H1 (cell line): ENCODE measurements at regions not wholly inside any gene's neighbourhood (a gene's known extent, or its start where the extent isn't known, plus 50 kb on each side); places are given as distances from the start of the nearest gene placed in this dataset.

Experiments
- CTCF ChIA-PET: fragments of 300-600 bp; sonication (Branson Sonifier 250); formaldehyde crosslinking; loops from one replicate; lab custom pipeline; 2021; ENCODE audit not compliant: partially characterized antibody; lab: Charles Lee
- POLR2A ChIA-PET: fragments of 300-600 bp; sonication (Branson Sonifier 250); formaldehyde crosslinking; loops from one replicate; lab custom pipeline; 2021; ENCODE audit warnings: inconsistent platforms; ENCODE audit not compliant: partially characterized antibody; lab: Charles Lee
- DNase-seq, 2 experiments: peaks; one replicate each; pipeline versions ENCODE4 v3.0.0 to v3.0.0-alpha.2; 2010 to 2022; ENCODE audit warnings: low spot score in 2 of 2, low read depth in 1 of 2, mixed read lengths in 1 of 2
- FAIRE-seq: peaks from 2 replicates; lab custom pipeline; 2011; peaks lifted over from hg19 to GRCh38; lab: Jason Lieb, UNC
- H2AFZ ChIP-seq: 2 replicates; pipeline ENCODE4 v1.8.1; 2012; ENCODE audit warnings: low read length, inconsistent platforms
- H2AK5ac ChIP-seq: 2 replicates; pipeline ENCODE4 v1.6.1; 2013; ENCODE audit warnings: low read depth, low read length
- H2BK120ac ChIP-seq: replicated peaks from 2 replicates; pipeline ENCODE3; 2013; ENCODE audit warnings: low read depth, low read length, inconsistent platforms
- H2BK12ac ChIP-seq: 2 replicates; pipeline ENCODE4 v1.6.1; 2013; ENCODE audit warnings: low read depth, low read length
- H2BK15ac ChIP-seq: 2 replicates; pipeline ENCODE4 v1.6.1; 2013; ENCODE audit warnings: low read length
- H2BK20ac ChIP-seq: 2 replicates; pipeline ENCODE4 v1.6.1; 2013; ENCODE audit warnings: low read length
- H2BK5ac ChIP-seq: 2 replicates; pipeline ENCODE4 v1.6.1; 2013; ENCODE audit warnings: low read depth, low read length
- H3K14ac ChIP-seq: 2 replicates; pipeline ENCODE4 v1.6.1; 2013; ENCODE audit warnings: inconsistent platforms; ENCODE audit not compliant: insufficient read length
- H3K18ac ChIP-seq: 2 replicates; pipeline ENCODE4 v1.6.1; 2013; ENCODE audit warnings: low read length; ENCODE audit errors: extremely low read depth
- H3K23ac ChIP-seq: 2 replicates; pipeline ENCODE4 v1.6.1; 2013; ENCODE audit warnings: inconsistent platforms; ENCODE audit not compliant: insufficient read length
- H3K23me2 ChIP-seq: 2 replicates; pipeline ENCODE4 v1.6.1; 2013; ENCODE audit warnings: low read depth, low read length
- H3K27ac ChIP-seq: 2 replicates; pipeline ENCODE4 v1.6.1; 2011; ENCODE audit warnings: low read depth, low read length, inconsistent platforms
- H3K27me3 ChIP-seq, 4 experiments: replicated peaks in 1 of 4; 1 replicate in 1 of 4; 2 replicates in 3 of 4; pipeline versions ENCODE4 v1.6.1 to v1.8.1; 2011 to 2013; ENCODE audit warnings: low read length in 3 of 4, mild to moderate bottlenecking in 3 of 4, inconsistent platforms in 2 of 4, mixed read lengths in 2 of 4, moderate library complexity in 1 of 4; ENCODE audit not compliant: control insufficient read depth in 3 of 4, insufficient read depth in 3 of 4; ENCODE audit errors: extremely low read depth in 1 of 4
- H3K36me3 ChIP-seq, 4 experiments: 2 replicates each; pipeline versions ENCODE4 v1.6.1 to v1.8.1; 2011 to 2013; ENCODE audit warnings: mild to moderate bottlenecking in 4 of 4, low read length in 3 of 4, moderate library complexity in 2 of 4, control low read depth in 1 of 4, inconsistent platforms in 1 of 4; ENCODE audit not compliant: insufficient read depth in 4 of 4, control insufficient read depth in 2 of 4
- H3K4ac ChIP-seq: replicated peaks from 2 replicates; pipeline ENCODE3; 2013; ENCODE audit warnings: low read length, low read depth, mixed read lengths, inconsistent platforms; ENCODE audit not compliant: insufficient read length
- H3K4me1 ChIP-seq, 4 experiments: replicated peaks in 1 of 4; 1 replicate in 1 of 4; 2 replicates in 3 of 4; pipeline versions ENCODE4 v1.6.1 to v1.8.1; 2011 to 2013; ENCODE audit warnings: low read length in 3 of 4, inconsistent platforms in 2 of 4, mixed read lengths in 1 of 4; ENCODE audit not compliant: insufficient read depth in 4 of 4, control insufficient read depth in 3 of 4
- H3K4me2 ChIP-seq, 2 experiments: 2 replicates each; pipeline versions ENCODE4 v1.6.1 to v1.8.1; 2011 to 2013; ENCODE audit warnings: low read depth in 2 of 2, low read length in 2 of 2, control low read depth in 1 of 2, inconsistent platforms in 1 of 2, mild to moderate bottlenecking in 1 of 2; ENCODE audit not compliant: insufficient read depth in 1 of 2
- H3K4me3 ChIP-seq, 4 experiments: fragments of 200-600, 300-600 bp in 1 of 4; sonication (generic), shearing (Covaris generic), sonication (Bioruptor Twin) in 1 of 4; 2 replicates each; pipeline versions ENCODE4 v1.5.1 to v1.8.1; 2011 to 2016; ENCODE audit warnings: low read length in 4 of 4, low read depth in 3 of 4, control low read depth in 2 of 4, inconsistent platforms in 2 of 4, mild to moderate bottlenecking in 2 of 4, mixed read lengths in 1 of 4, moderate library complexity in 1 of 4; ENCODE audit not compliant: insufficient read depth in 2 of 4; ENCODE audit errors: extremely low read depth in 1 of 4
- H3K56ac ChIP-seq: replicated peaks from 2 replicates; pipeline ENCODE3; 2013; ENCODE audit warnings: low read depth, mild to moderate bottlenecking, mixed read lengths, low read length, inconsistent platforms; ENCODE audit not compliant: insufficient read length
- H3K79me1 ChIP-seq: 2 replicates; pipeline ENCODE4 v1.6.1; 2013; ENCODE audit warnings: low read depth, low read length, control low read depth
- H3K79me2 ChIP-seq, 2 experiments: 2 replicates each; pipeline versions ENCODE4 v1.6.1 to v1.8.1; 2012 to 2013; ENCODE audit warnings: low read length in 2 of 2, mild to moderate bottlenecking in 2 of 2, inconsistent platforms in 1 of 2; ENCODE audit not compliant: insufficient read depth in 2 of 2, control insufficient read depth in 1 of 2
- H3K9ac ChIP-seq, 4 experiments: replicated peaks in 1 of 4; 1 replicate in 1 of 4; 2 replicates in 3 of 4; pipeline versions ENCODE4 v1.6.1 to v1.8.1; 2011 to 2013; ENCODE audit warnings: low read depth in 3 of 4, low read length in 3 of 4, control low read depth in 2 of 4, mild to moderate bottlenecking in 2 of 4, moderate library complexity in 2 of 4, inconsistent platforms in 1 of 4; ENCODE audit errors: extremely low read depth in 1 of 4
- H3K9me3 ChIP-seq, 2 experiments: 2 replicates each; pipeline versions ENCODE4 v1.6.1 to v1.8.1; 2012 to 2013; ENCODE audit warnings: mild to moderate bottlenecking in 2 of 2, moderate library complexity in 2 of 2, control low read depth in 1 of 2, inconsistent platforms in 1 of 2, low read depth in 1 of 2, low read length in 1 of 2, mixed read lengths in 1 of 2; ENCODE audit not compliant: insufficient read depth in 2 of 2
- H4K20me1 ChIP-seq, 2 experiments: replicated peaks in 1 of 2; 2 replicates each; pipeline versions ENCODE3 to v1.8.1; 2011 to 2013; ENCODE audit warnings: inconsistent platforms in 2 of 2, low read length in 2 of 2, mild to moderate bottlenecking in 1 of 2; ENCODE audit not compliant: insufficient read depth in 2 of 2, control insufficient read depth in 1 of 2
- H4K5ac ChIP-seq: 2 replicates; pipeline ENCODE4 v1.6.1; 2013; ENCODE audit warnings: low read length, low read depth, mixed read lengths, inconsistent platforms; ENCODE audit not compliant: insufficient read length
- H4K8ac ChIP-seq: 2 replicates; pipeline ENCODE4 v1.8.0; 2013; ENCODE audit warnings: mild to moderate bottlenecking, moderate library complexity, low read length, inconsistent platforms; ENCODE audit not compliant: insufficient read depth; ENCODE audit errors: extremely low read depth
- H4K91ac ChIP-seq: replicated peaks from 2 replicates; pipeline ENCODE3; 2013; ENCODE audit warnings: low read length, mixed read lengths, inconsistent platforms; ENCODE audit not compliant: insufficient read length
- BACH1 ChIP-seq: IDR thresholded peaks from 2 replicates; pipeline ENCODE4 v1.6.1; 2012; ENCODE audit warnings: low read length, improper control_type of control experiment
- CREB1 ChIP-seq: IDR thresholded peaks from 2 replicates; pipeline ENCODE4 v1.6.1; 2012; ENCODE audit warnings: inconsistent platforms
- CTCF ChIP-seq, 3 experiments: IDR thresholded peaks; 1 replicate in 2 of 3; 2 replicates in 1 of 3; pipeline versions ENCODE4 v1.5.1 to v1.6.1; 2011; ENCODE audit warnings: low read length in 3 of 3, mild to moderate bottlenecking in 3 of 3, inconsistent platforms in 2 of 3, low read depth in 1 of 3, moderate library complexity in 1 of 3; ENCODE audit not compliant: insufficient read depth in 1 of 3; ENCODE audit errors: control extremely low read depth in 1 of 3
- RAD21 ChIP-seq, 2 experiments: IDR thresholded peaks in 1 of 2; conservative IDR thresholded peaks in 1 of 2; 2 replicates each; pipeline ENCODE4 v1.6.1; 2011; ENCODE audit warnings: low read depth in 2 of 2, low read length in 2 of 2, improper control_type of control experiment in 1 of 2, inconsistent platforms in 1 of 2, mild to moderate bottlenecking in 1 of 2, moderate library complexity in 1 of 2
- TAF1 ChIP-seq: IDR thresholded peaks from 2 replicates; pipeline ENCODE4 v1.6.1; 2011; ENCODE audit warnings: mild to moderate bottlenecking, low read depth, low read length
- USF2 ChIP-seq: IDR thresholded peaks from 2 replicates; pipeline ENCODE4 v1.6.1; 2011; ENCODE audit warnings: low read length, improper control_type of control experiment
- ZNF274 ChIP-seq: IDR thresholded peaks from 2 replicates; pipeline ENCODE4 v1.7.0; 2012; ENCODE audit warnings: low read length, borderline replicate concordance; ENCODE audit errors: extremely low read depth
- WGBS, 2 experiments: shearing (Covaris generic) in 1 of 2; methylation state at CpG; one replicate each; pipeline versions ENCODE4 v1.1.6 to v1.1.7; 2013 to 2015; ENCODE audit warnings: low lambda C conversion rate in 2 of 2, mixed read lengths in 2 of 2, inconsistent platforms in 1 of 2, low coverage in 1 of 2, missing lambda C conversion rate in 1 of 2; ENCODE audit not compliant: insufficient replicate concordance in 2 of 2, insufficient coverage in 1 of 2, insufficient read length in 1 of 2; ENCODE audit errors: extremely low coverage in 1 of 2, missing lambda C conversion rate in 1 of 2; 5-methylcytosine and 5-hydroxymethylcytosine counted together

- H3K14ac ChIP-seq, result no peak overlapping the region
- H3K27me3 ChIP-seq, result peaks cover 0 to 4% (median 0%) of the 10 kb centered on the region in 4 experiments; a peak in 1 of 7 replicates
- H2BK12ac ChIP-seq, result peak overlapping the region; percentile 18; the same call in 1 of the 2 replicates
- H4K8ac ChIP-seq, result no peak overlapping the region
- H2BK5ac ChIP-seq, result peak overlapping the region; percentile 68; the same call in 1 of the 2 replicates
- H3K4ac ChIP-seq, result no peak overlapping the region
- peaks cover 8 to 19% (median 18%) of the 10 kb centered on the region in 4 experiments; a peak in 6 of 7 replicates for H3K4me1 ChIP-seq
- H3K9ac ChIP-seq, result no peak overlapping the region
- peak overlapping the region in 3 of 4 experiments; percentile 6 to 40 (median 14); a peak in 3 of 8 replicates for H3K4me3 ChIP-seq
- H3K9me3 ChIP-seq, result no peaks in the 10 kb centered on the region
- no peak overlapping the region for H3K23ac ChIP-seq
- POLR2A ChIA-PET, result interaction anchor here (0.7 to 1.4 kb wide), 5 partner anchors 13 to 27 kb away, joined by 3 to 11 read pairs (median 3); no protein-coding TSS in a partner anchor
- no peaks in the 10 kb centered on the region for H3K79me1 ChIP-seq
- WGBS, 2 experiments, result 26% methylated on average over 21 of the region's 23 CpGs; no CpG with 5 or more reads in 1 of the 2 experiments
- no peaks in the 10 kb centered on the region; the same call in 1 of the 2 replicates for H3K23me2 ChIP-seq
- no peak overlapping the region for H3K27ac ChIP-seq
- H3K79me2 ChIP-seq, result no peaks in the 10 kb centered on the region
- FAIRE-seq (no peak), DNase-seq (peak in 1 of 2 experiments; percentile 58)
- H4K20me1 ChIP-seq, result peaks cover 0 to 2% of the 10 kb centered on the region in 2 experiments
- H3K4me2 ChIP-seq, result peak overlapping the region; percentile 41 to 45
- H2BK20ac ChIP-seq, result no peak overlapping the region
- no peaks in the 10 kb centered on the region; a peak in 1 of 8 replicates for H3K36me3 ChIP-seq
- H4K5ac ChIP-seq, result no peak overlapping the region
- H2AFZ ChIP-seq, result no peak overlapping the region
- H2AK5ac ChIP-seq, result peak overlapping the region; percentile 29; the same call in 1 of the 2 replicates
- CTCF ChIA-PET, result interaction anchor here (0.9 to 1.9 kb wide), 3 partner anchors 17 to 27 kb away, joined by 3 to 6 read pairs (median 3); no protein-coding TSS in a partner anchor
- H4K91ac ChIP-seq, result peak overlapping the region; percentile 9
- peak overlapping the region; percentile 64 for H3K18ac ChIP-seq
- H2BK15ac ChIP-seq, result no peak overlapping the region
- H3K56ac ChIP-seq, result no peak overlapping the region
- H2BK120ac ChIP-seq, result no peak overlapping the region
- TF ChIP-seq USF2, result no peak
- TF ChIP-seq RAD21 (IDR thresholded peaks at IDR 0.05 in 1 of 2, conservative IDR thresholded peaks at IDR 0.05 in 1 of 2; ENCODE audit: low read depth in 2 of 2, low read length in 2 of 2), result peak; percentile 17 to 39; a peak in 3 of 4 replicates
- no peak for TF ChIP-seq ZNF274
- TF ChIP-seq CTCF (IDR thresholded peaks at IDR 0.05; ENCODE audit: control extremely low read depth in 1 of 3, insufficient read depth in 1 of 3, low read depth in 1 of 3, low read length in 3 of 3), result peak; percentile 21 to 41 (median 28); a peak in 3 of 4 replicates
- no peak for TF ChIP-seq BACH1
- 0 out of 2 replicates have a peak, but pooled peaks have one; percentile 17 for TF ChIP-seq TAF1
- no peak for TF ChIP-seq CREB1
These were observed 100.0 kb upstream of the STX18 start for GRCh38 chr4:4641661-4642495.
